Endothelial cell of hepatic sinusoid (primary cell): ENCODE measurements at regions not wholly inside any gene's neighbourhood (a gene's known extent, or its start where the extent isn't known, plus 50 kb on each side); places are given as distances from the start of the nearest gene placed in this dataset.

Experiments used
- in situ Hi-C: cut with HindIII; loops from 2 replicates; pipeline ENCODE4 v1.10.0; 2017; ENCODE audit warnings: low sequenced_read_pairs

DNA sequence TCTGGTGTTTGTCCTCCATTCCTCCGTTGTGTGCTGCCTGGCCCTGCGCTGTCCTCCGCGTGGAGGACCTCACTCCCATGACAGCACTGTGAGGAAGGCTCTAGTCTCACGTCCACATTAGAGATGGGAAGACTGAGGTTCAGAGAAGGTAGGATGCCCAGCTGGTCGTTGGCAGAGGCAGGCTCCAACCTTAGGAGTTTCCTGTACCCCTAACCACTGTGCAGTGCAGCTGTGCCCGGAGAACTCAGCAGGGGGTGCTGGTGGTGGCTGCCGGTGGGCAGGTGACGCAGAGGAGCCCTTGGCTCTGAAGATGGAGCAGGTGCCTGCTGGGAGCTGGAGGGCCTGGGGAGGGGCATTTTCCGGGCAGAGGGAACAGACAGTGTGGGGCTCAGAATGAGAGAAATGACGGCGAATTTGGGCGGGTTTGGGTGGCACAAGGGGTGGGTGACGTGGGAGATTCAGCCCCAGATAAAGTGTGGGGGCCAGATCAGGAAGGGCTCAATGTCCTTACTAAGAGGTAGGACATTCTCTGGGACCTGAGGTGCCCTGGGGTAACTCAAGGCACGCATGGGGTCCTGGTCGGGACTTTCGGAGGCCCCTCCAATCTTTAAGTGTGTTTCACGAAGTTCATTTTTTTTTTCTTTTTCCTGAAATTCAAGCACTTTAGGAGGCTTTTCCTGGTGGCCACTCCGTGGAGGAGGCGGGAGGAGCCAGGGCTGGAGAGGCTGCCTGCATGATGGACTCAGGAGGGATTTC is 535.0 kb downstream of the TBC1D22A start:
- in situ Hi-C loops, result no loop called here

DNA sequence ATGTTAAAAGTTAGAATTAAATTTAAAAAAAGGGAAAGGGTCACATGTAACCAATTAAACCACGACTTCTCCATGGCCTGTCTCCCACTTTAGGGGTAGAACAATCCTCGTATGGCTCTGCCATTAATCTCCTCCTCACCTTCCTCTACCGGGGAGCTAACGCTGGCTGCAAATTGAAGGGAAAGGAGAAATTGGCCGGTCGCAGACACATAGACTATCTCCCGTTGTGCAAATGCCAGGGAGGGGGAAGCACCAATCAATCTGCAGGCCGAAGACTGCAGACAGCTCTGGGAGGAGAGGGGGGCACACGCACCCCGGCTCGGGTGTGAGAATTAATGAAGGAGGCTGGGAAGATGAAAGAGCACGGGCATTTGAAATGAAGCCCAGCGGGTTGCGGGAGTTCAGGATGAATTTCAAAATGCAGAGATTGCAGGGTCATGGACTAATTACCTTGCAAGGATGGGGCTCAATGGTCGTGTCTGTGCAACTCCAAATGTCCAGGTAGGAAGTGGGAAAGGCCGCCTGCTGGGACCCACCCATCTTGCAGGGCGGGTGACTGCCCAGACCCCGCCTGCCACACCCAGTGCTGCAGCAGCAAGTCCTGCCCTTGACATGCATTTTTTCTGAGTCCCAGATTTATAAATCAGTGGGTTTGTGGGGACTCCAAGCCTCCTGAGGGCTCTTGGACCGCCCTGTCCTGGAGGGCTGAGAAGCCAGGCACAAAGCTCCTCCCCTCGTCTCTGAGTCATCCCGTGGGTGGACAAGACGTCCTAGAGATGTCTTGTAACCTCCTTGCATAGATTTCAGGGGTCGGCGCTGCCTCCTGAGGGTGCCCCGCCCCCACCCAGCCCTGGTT is 534.2 kb downstream of the TBC1D22A start:
- in situ Hi-C loops, result no loop called here

DNA sequence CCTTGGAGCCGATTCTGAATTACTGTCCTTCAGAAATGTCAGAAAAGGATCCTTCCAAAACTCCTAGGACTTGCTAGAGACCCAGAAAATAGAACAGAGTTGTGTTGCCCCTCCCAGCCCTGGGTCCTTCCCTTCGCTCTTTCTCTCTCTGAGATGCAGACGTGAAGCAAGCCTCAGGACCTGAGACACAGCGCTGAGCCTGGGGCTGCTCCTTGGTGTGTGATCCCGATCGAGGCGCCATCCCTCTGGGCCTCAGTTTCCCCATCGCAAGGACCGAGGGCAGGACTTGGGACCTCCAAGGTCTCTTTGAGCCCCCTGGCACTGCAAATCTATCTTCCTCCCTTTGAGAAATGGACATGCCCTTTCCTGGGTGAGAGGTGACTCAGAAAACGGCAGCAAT is 533.5 kb downstream of the TBC1D22A start:
- in situ Hi-C loops, result no loop called here

DNA sequence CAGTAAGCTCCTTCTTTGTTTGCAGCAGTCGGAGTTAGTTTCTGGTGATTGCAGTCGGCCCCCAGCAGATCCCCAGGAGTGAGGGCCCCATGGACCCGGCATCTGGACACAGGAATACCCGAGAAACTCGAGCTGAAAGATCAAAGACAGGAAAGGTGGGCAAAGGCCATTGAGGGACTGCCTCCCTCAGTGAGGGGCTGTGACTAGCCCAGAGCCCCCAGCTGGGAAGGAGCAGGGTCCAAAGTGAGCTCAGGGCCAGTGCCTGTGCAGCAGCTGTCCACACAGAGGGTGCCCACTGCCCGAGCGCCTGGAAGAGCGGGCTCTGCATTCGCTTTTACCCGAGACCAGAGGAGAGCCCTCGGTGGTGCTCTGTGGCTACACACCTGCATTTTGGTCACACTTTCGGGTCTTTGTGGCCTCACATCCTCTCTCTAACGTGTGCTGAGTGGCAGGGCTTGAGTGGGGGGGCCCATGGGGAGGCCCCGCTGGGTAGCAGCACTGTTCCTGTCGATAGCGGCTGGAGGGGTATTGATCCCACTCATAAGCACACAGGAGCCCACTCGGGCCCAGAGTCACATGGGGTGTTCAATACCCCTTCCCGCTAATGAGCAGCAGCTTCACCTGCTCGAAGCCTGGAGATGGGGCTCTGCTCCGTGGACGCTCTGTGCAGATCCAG is 532.9 kb downstream of the TBC1D22A start:
- in situ Hi-C loops, result no loop called here

DNA sequence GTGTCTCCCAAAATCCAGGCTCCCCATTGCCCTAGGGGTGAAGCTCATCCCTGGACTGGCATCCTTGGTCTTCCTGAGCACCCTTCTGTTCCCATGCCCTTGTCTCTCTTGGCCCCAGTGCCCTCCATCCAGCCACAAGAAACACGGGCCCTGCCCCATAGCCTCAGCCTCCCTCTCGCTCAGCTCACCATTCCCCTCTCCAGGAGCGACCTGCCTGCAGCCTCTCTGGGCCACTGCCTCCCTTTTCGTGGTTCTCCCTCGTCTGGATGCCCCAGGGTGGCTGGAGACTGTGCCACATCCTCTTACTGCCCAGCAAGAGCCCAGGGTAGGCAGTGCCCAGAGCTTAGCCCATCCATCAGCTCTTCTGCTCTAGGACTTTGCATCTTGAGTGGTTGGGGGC is 532.1 kb downstream of the TBC1D22A start:
- in situ Hi-C loops, result no loop called here

DNA sequence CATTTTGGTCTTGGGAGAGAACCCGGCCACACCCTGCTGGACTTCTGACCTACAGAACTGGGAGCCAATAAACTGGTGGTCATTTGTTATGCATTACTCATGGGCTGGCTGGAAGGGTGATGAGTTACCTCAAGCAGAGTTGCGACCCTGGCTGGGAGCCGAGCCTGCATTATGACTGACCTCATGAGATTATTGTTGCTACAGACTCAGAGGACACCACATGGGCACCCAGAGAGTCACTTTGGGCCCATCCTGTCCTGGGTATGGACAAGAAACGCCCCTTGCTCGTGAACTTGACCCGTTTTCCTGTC is 531.7 kb downstream of the TBC1D22A start:
- in situ Hi-C loops, result no loop called here

DNA sequence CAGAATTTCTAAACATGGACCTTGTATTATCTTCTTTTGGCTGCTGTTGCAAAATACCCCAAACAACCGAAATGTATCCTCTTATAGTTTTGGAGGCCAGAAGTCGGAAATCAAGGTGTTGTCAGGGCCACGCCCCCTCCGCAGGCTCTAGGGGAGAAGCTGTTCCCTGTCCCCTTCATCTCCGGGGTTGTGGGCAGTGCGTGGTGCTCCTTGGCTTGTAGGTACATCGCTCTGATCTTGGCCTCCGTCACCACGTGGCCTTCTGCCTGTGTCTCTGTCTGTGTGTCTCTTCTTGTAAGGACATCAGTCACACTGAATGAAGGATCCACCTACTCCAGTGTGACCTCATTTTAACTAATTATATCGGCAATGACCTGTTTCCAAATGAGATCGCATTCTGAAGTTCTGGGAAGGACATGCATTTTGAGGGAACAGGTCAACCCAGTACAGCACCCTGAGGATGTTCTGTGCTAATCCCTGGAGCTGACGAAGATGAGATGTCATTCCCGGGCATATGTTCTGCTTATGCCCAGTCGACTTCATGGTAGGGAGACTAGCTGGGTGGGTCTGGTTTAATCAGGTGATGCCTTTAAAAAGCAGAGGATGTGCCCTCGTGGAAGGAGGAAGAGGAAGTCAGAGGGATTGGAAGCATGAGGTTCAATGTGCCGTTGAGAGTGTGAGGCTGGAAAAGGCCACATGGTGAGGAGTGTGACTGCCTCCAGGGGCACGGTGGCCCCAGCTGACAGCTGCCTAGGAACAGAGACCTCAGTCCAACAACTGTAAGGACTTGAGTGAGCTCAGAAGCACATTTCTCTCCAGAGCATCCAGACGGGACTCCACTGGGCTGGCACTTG is 531.1 kb downstream of the TBC1D22A start:
- in situ Hi-C loops, result no loop called here

DNA sequence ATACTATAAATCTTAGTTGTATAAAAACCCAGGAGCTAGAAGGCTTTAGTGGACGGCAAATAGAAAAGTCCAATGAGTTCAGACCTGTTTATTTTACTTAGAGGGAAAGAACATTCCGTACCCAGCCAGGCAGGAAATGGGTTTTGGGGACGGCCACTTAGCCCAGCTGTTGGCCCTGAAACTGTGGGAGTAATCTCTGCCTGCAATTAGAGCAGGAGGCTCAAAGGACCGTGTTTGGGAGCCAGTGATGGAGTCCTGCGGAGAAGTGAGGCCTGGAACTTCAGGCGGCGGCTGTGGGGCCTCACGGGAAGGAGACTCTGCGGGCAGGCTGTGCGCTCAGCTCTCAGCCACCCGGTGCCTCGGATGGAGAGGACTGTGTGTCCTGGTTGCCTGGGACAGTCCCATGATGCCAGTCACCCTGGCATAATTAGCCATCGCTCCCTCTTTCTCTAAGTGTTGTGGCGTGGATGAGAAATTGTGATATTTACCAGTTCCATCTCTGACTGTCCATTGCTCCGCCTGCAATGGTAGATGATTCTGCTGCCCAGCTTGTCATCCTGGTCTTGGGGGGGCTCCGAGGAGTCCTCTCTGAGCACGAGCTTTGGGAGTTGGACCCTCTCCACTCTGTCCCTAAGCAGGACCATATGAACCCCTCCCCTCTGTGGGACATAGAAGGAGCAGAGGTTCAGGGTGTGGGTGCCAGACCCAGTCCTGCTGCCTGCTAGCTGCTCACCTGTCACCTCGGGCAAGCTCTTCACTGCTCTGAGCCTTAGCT is 530.3 kb downstream of the TBC1D22A start:
- in situ Hi-C loops, result no loop called here

DNA sequence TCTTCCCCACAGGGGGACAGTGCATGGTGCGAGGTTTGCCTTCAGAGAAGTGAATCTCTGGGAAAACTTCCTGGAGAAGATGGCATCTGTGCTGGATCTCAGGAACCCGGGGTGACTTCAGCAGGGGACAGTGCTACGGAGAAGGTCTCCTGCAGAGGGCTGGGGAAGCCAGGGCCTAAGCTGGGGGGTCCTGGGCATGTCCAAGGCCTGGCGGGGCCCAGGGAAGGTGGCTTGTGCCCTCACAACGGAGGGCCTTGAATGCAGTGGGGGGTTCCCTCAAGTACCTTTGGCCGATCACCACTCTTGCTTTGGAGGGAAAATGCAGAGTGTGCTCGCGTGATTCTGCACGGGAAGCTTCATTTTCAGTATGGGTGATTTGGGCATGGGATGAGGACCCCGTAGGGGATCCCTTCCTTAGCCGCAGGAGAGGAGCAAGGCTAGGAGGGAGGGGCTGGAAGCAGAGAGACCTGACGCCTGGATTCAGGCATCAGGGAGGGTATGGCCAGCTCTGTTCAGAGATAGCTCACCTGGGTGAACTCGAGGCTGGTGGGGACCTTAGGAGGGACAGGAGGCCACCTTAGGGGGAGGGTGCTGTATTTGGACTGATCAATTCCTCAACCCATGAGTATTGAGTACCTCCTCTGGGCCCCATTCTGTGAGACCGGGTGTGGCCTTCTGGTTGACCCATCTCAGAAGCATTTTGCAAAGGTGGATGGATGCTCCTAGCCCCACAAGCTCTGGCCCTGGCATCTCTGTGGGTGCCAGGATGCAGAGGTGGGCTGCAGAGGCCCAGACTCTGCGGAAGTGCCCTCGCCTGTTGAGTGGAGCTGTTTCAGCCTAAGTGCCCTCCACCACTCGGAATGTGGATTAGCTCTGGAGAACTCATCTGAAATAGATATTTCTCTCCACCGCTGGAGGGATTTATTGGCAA is 529.4 kb downstream of the TBC1D22A start:
- in situ Hi-C loops, result no loop called here

DNA sequence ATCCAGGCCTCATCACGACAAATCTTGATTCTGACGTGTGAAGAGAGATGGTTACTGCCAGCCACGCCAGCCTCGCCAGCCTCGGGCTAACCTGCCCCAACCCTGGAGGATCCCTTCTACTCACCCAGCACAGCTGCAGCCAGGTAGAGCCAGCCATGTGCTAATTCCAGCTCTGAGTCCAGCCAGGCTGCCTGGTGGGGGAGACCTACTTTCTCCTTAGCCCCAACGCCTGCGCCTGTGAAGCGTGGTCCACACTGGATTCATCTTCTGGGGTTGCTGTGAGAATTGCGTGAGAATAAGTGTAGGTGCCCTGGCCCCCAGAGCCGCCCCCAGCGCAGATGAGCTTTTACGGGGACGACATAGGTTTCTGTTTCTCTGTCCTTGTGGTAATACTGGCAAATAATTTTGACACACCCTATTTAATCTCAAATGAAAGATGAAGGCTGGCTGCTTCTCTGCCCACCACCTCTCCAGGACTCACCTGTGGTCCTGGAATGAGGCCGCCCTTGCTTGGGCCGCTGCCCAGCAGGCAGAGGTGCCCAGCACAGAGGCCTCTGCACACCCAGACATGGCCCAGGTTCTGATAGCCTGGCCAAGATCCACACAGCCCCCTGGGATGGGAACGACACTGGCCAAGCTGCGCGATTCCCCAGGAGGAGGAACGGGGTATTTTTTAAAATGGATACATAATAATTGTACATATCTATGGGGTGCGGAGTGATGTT is 528.4 kb downstream of the TBC1D22A start:
- in situ Hi-C loops, result no loop called here

DNA sequence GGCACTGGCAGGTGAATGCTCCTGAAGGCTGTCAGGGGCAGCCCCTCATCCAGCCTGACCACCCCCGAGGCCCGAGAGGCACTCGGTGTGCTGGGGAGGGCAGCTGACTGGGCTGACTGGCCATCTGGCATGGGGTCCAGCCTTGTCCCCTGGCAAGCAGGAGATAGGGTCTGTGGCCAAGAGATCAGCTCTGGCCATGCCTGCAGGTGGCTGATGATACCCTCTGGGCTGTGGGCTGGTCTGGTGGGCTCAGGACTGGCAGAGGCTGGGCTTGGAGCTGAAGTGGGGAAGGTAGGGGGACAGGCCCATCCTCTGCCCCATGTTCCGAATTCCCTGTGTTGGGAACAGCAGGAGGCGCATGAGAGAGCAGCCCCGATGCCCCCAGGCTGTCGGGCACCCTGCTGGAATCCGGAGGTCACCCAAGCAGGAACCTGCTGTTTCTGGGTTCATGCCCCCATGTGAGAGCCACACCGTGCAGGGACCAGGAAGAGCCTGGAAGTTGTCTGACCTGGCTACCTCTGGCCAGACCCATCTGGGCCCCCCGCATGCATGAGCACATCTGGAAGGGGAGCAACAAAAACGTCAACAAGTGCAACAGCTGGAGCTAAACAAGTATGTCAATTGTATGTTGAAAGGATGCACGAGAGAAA is 527.0 kb downstream of the TBC1D22A start:
- in situ Hi-C loops, result no loop called here

DNA sequence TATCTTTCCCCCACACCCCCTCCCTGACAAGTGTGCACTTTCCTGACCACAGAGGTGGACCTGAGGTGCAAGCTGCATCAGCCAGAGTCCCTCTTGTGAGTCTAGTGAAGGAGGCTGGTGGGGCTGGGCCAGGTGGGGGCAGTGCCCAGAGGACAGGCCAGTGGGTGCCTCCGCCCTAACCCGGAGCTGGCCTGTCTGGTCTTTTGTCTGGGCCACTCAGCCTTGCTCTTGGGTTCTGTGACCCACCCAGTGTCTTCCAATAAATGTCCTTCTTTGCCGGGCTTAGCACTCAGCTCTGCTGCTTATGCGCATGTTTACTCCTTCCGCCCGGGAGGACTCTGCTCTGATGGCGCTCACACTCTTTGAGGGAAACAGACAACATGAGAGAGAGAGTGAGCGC is 526.2 kb downstream of the TBC1D22A start:
- in situ Hi-C loops, result no loop called here

DNA sequence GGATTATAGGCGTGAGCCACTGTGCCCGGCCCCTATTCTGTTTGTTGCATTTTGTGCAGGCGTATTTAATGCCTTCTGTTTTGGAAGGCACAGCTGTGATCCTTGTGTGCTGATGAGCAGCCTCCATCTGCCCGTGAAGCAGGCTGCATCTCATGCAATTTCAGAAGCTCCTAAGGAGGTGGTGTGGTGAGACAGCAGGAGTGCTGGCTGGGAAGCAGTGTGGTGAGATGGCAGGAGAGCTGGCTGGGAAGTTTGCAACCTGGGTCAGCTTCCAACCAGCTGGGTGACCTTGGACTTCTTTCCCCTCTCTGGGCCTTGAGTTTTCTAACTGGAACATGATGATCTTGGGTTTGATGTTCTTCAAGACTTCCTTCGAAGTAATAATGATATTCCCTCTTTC is 525.1 kb downstream of the TBC1D22A start:
- in situ Hi-C loops, result no loop called here

DNA sequence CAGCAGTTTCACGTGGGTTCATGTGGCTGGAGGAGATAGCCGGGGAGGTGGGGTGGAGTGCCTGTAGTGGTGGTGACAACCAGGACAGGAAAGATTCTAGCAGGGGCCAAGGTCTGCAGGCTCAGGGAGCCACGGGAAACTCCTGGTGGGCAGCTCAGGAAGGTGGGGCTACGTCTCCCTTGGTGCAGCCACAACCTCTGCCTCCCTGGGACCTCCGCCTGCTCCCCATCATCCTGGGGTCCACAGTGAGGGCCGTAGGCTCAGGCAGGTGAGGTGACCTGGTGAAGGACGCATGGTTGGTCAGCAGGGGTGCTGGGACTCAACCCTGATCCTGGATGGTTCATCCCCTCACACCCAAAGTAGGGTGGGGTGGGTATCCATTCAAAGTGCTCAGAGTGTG is 524.1 kb downstream of the TBC1D22A start:
- in situ Hi-C loops, result no loop called here

DNA sequence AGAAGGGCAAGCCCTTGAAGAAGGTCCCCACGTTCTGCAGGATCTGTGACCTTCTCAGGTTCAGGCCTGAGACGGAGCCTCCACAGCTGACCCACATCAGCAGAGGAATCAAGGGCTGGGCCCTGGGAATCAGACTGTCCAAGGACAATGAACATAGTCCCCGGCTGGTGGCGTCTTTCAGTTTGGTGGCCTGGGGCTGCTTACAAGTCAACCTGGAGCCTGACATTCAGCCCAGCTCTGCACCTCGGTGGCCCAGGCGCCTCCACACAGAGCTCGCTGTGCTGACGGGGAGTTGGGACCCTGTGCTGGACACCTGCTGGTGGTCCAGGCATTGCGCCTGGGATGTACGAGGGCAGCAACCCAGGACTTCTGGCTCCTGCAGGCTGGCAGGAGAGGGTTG is 523.5 kb downstream of the TBC1D22A start:
- in situ Hi-C loops, result no loop called here

DNA sequence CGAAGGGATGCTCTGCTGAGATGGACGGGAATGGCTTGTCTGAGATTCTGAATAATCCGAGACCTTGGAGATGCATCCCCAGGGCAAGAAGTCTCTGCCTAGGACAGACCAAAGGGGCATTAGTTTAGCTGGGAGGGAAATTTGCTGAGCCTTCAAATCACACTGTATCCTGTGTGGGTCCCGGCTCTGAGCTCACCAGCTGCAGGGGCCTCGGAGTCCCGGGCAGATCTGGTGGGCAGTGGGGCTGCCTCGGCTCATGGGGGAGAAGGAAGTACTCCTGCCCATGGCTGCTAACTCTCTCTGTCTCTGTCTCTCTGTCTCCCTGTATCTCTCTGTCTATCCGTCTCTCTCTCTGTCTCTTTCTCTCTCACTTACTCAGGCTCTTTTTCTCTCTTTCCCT is 522.4 kb downstream of the TBC1D22A start:
- in situ Hi-C loops, result no loop called here

DNA sequence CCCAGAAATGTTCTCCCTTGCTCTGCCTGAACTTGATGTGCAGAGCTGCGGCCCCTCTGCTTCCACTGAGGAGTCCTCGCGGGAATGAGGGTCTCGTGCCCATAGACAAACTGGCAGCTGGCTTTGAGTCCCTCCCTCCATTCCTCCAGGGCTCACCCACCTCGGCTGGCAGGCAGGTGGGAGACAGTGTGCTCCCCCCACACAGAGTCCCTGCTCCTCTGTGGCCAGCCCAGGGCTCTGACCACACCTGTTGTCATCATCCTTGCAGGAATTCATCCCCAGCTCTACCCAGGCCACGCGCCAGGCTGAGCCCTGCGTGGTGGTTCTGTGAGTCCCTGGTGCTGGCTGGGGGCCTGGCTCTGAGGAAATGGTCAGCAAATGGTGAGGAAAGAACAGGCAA is 521.9 kb downstream of the TBC1D22A start:
- in situ Hi-C loops, result no loop called here
